CD4-positive, alpha-beta memory T cell (primary cell): ENCODE measurements at regions not wholly inside any gene's neighbourhood (a gene's known extent, or its start where the extent isn't known, plus 50 kb on each side); places are given as distances from the start of the nearest gene placed in this dataset.
A peak's percentile ranks its signal among the peaks of the same experiment; 100 is the strongest.

Source experiments
- CTCF ChIA-PET: fragments of 350-600 bp; sonication (Branson Sonifier 250); formaldehyde crosslinking; loops from one replicate; lab custom pipeline; 2021; ENCODE audit warnings: inconsistent platforms; ENCODE audit not compliant: partially characterized antibody; lab: Charles Lee
- POLR2A ChIA-PET: fragments of 350-600 bp; sonication (Branson Sonifier 250); formaldehyde crosslinking; loops from one replicate; lab custom pipeline; 2021; ENCODE audit not compliant: partially characterized antibody; lab: Charles Lee
- DNase-seq, 5 donors: peaks; one replicate each; pipeline versions ENCODE4 v3.0.0 to v3.0.0-alpha.2; 2020 to 2022; ENCODE audit warnings: mixed read lengths in 1 of 5
- H3K27ac ChIP-seq: one replicate; pipeline ENCODE4 v1.7.0; 2013; ENCODE audit warnings: low read depth, low read length
- H3K27me3 ChIP-seq: 2 replicates; pipeline ENCODE4 v1.7.0; 2013; ENCODE audit warnings: mild to moderate bottlenecking, low read length, moderate library complexity; ENCODE audit not compliant: insufficient read depth
- H3K36me3 ChIP-seq: 2 replicates; pipeline ENCODE4 v1.7.0; 2013; ENCODE audit warnings: mild to moderate bottlenecking, low read length, moderate library complexity; ENCODE audit not compliant: insufficient read depth
- H3K4me1 ChIP-seq: 2 replicates; pipeline ENCODE4 v1.7.0; 2013; ENCODE audit warnings: mild to moderate bottlenecking, low read length, moderate library complexity; ENCODE audit not compliant: insufficient read depth
- H3K4me3 ChIP-seq, 2 donors: one replicate each; pipeline ENCODE4 v1.7.0; 2013; ENCODE audit warnings: low read length in 2 of 2, mild to moderate bottlenecking in 1 of 2
- H3K9me3 ChIP-seq, 2 donors: one replicate each; pipeline ENCODE4 v1.7.0; 2013; ENCODE audit warnings: low read length in 2 of 2, control low read depth in 1 of 2; ENCODE audit not compliant: control insufficient read depth in 1 of 2
- H3K27ac Mint-ChIP-seq, 7 donors: one replicate each; pipeline ENCODE4 v1.8.0; 2020 to 2021; ENCODE audit warnings: mixed read lengths in 7 of 7, mild to moderate bottlenecking in 6 of 7, inconsistent platforms in 3 of 7, moderate library complexity in 3 of 7
- H3K27me3 Mint-ChIP-seq, 2 donors: one replicate each; pipeline ENCODE4 v1.8.0; 2020 to 2021; ENCODE audit warnings: mixed read lengths in 2 of 2
- H3K36me3 Mint-ChIP-seq, 2 donors: one replicate each; pipeline ENCODE4 v1.8.0; 2020 to 2021; ENCODE audit warnings: mixed read lengths in 2 of 2, inconsistent platforms in 1 of 2, mild to moderate bottlenecking in 1 of 2
- H3K4me1 Mint-ChIP-seq, 4 donors: one replicate each; pipeline ENCODE4 v1.8.0; 2020 to 2021; ENCODE audit warnings: mixed read lengths in 4 of 4, mild to moderate bottlenecking in 1 of 4
- H3K4me3 Mint-ChIP-seq, 8 donors: one replicate each; pipeline ENCODE4 v1.8.0; 2020 to 2021; ENCODE audit warnings: mixed read lengths in 8 of 8, mild to moderate bottlenecking in 7 of 8, moderate library complexity in 6 of 8, inconsistent platforms in 3 of 8
- H3K9me3 Mint-ChIP-seq, 8 donors: one replicate each; pipeline ENCODE4 v1.8.0; 2020 to 2021; ENCODE audit warnings: mixed read lengths in 8 of 8, mild to moderate bottlenecking in 5 of 8, inconsistent platforms in 3 of 8, moderate library complexity in 1 of 8
- intact Hi-C: fragments of 100-400 bp; cut with micrococcal nuclease; formaldehyde crosslinking; loops from one replicate; pipeline ENCODE4 v1.15.1; 2023

- Histone ChIP-seq H3K36me3 (no peaks in the 10 kb centered on the region), H3K27me3 (no peaks in the 10 kb centered on the region), H3K4me3 (no peak overlapping the region), H3K9me3 (no peaks in the 10 kb centered on the region), H3K4me1 (no peaks in the 10 kb centered on the region), H3K27ac (no peak overlapping the region)
- ChIA-PET CTCF (interaction anchor here (0.7 kb wide), 1 partner anchor 68 kb away, joined by 3 read pairs; no protein-coding TSS in a partner anchor), POLR2A (no interaction called here)
- intact Hi-C loops, result no loop called here
- H3K36me3 Mint-ChIP-seq, result no peaks in the 10 kb centered on the region
- no peak for DNase-seq
- peaks cover 0 to 4% (median 0%) of the 10 kb centered on the region in 8 donors for H3K9me3 Mint-ChIP-seq
- peaks cover 0 to 2% (median under 1%) of the 10 kb centered on the region in 4 donors for H3K4me1 Mint-ChIP-seq
- H3K4me3 Mint-ChIP-seq, result no peak overlapping the region
- H3K27me3 Mint-ChIP-seq, result peaks cover 0 to 2% of the 10 kb centered on the region in 2 donors
- H3K27ac Mint-ChIP-seq, result no peak overlapping the region
Observed at GRCh38 chr1:58997637-58998036, 213.8 kb upstream of the JUN start.

- Mint-ChIP-seq H3K27me3 (no peaks in the 10 kb centered on the region), H3K4me3 (no peak overlapping the region), H3K36me3 (no peaks in the 10 kb centered on the region), H3K9me3 (peaks cover 0 to 2% (median 0%) of the 10 kb centered on the region in 8 donors), H3K27ac (no peak overlapping the region), H3K4me1 (peaks cover 2 to 3% (median 3%) of the 10 kb centered on the region in 4 donors)
- H3K27ac ChIP-seq, result no peak overlapping the region
- intact Hi-C loops, result no loop called here
- ChIA-PET CTCF (no interaction called here), POLR2A (no interaction called here)
- H3K4me1 ChIP-seq, result peaks cover 2% of the 10 kb centered on the region
- no peak overlapping the region for H3K4me3 ChIP-seq
- no peak for DNase-seq
- no peaks in the 10 kb centered on the region for H3K27me3 ChIP-seq
- H3K9me3 ChIP-seq, result no peaks in the 10 kb centered on the region
- H3K36me3 ChIP-seq, result no peaks in the 10 kb centered on the region
Observed at GRCh38 chr1:58999676-59000075, 215.8 kb upstream of the JUN start.

- intact Hi-C loops, result no loop called here
- Mint-ChIP-seq H3K36me3 (no peaks in the 10 kb centered on the region), H3K4me1 (peaks cover 22 to 33% (median 27%) of the 10 kb centered on the region in 4 donors), H3K27me3 (no peaks in the 10 kb centered on the region), H3K27ac (peak overlapping the region in 1 of 7 donors; percentile 83), H3K4me3 (peak overlapping the region in 4 of 8 donors; percentile 1 to 22 (median 11)), H3K9me3 (peaks cover 0 to 2% (median 0%) of the 10 kb centered on the region in 8 donors)
- peaks cover 26% of the 10 kb centered on the region for H3K4me1 ChIP-seq
- CTCF ChIA-PET, result no interaction called here
- no peaks in the 10 kb centered on the region for H3K36me3 ChIP-seq
- H3K4me3 ChIP-seq, result no peak overlapping the region
- POLR2A ChIA-PET, result no interaction called here
- H3K27me3 ChIP-seq, result no peaks in the 10 kb centered on the region
- no peaks in the 10 kb centered on the region for H3K9me3 ChIP-seq
- H3K27ac ChIP-seq, result no peak overlapping the region
- no peak for DNase-seq
Observed at GRCh38 chr1:59004755-59005154, 220.9 kb upstream of the JUN start.

- Mint-ChIP-seq H3K27ac (peak overlapping the region in 3 of 7 donors; percentile 10 to 74 (median 67)), H3K9me3 (peaks cover 0 to 2% (median 0%) of the 10 kb centered on the region in 8 donors), H3K27me3 (no peaks in the 10 kb centered on the region), H3K36me3 (no peaks in the 10 kb centered on the region), H3K4me1 (peaks cover 22 to 33% (median 27%) of the 10 kb centered on the region in 4 donors), H3K4me3 (peak overlapping the region in 4 of 8 donors; percentile 14 to 52 (median 30))
- H3K27me3 ChIP-seq, result no peaks in the 10 kb centered on the region
- no peaks in the 10 kb centered on the region for H3K9me3 ChIP-seq
- CTCF ChIA-PET, result no interaction called here
- H3K27ac ChIP-seq, result no peak overlapping the region
- POLR2A ChIA-PET, result interaction anchor here (1.0 kb wide), 1 partner anchor 221 kb away, joined by 3 read pairs; no protein-coding TSS in a partner anchor
- peaks cover 26% of the 10 kb centered on the region for H3K4me1 ChIP-seq
- no peak for DNase-seq
- intact Hi-C loops, result no loop called here
- H3K36me3 ChIP-seq, result no peaks in the 10 kb centered on the region
- H3K4me3 ChIP-seq, result no peak overlapping the region
Observed at GRCh38 chr1:59005491-59006288, 221.8 kb upstream of the JUN start.

GRCh38 chr1:59006289-59006658 lies 222.4 kb upstream of the JUN start:
- Histone ChIP-seq H3K36me3 (no peaks in the 10 kb centered on the region), H3K4me3 (no peak overlapping the region), H3K9me3 (no peaks in the 10 kb centered on the region), H3K27me3 (no peaks in the 10 kb centered on the region), H3K27ac (no peak overlapping the region), H3K4me1 (peaks cover 26% of the 10 kb centered on the region)
- Mint-ChIP-seq H3K36me3 (no peaks in the 10 kb centered on the region), H3K4me1 (peaks cover 22 to 33% (median 27%) of the 10 kb centered on the region in 4 donors), H3K27me3 (peaks cover 0 to under 1% of the 10 kb centered on the region in 2 donors), H3K4me3 (peak overlapping the region in 2 of 8 donors; percentile 4 to 7), H3K9me3 (peaks cover 0 to 2% (median 0%) of the 10 kb centered on the region in 8 donors), H3K27ac (no peak overlapping the region)
- intact Hi-C loops, result no loop called here
- POLR2A ChIA-PET, result interaction anchor here (1.0 kb wide), 1 partner anchor 222 kb away, joined by 3 read pairs; no protein-coding TSS in a partner anchor
- CTCF ChIA-PET, result no interaction called here
- no peak for DNase-seq

GRCh38 chr1:59006932-59007331 lies 223.1 kb upstream of the JUN start:
- no peaks in the 10 kb centered on the region for H3K36me3 Mint-ChIP-seq
- H3K27ac ChIP-seq, result no peak overlapping the region
- ChIA-PET CTCF (no interaction called here), POLR2A (interaction anchor here (1.0 kb wide), 1 partner anchor 222 kb away, joined by 3 read pairs; no protein-coding TSS in a partner anchor)
- H3K9me3 ChIP-seq, result no peaks in the 10 kb centered on the region
- no peaks in the 10 kb centered on the region for H3K27me3 ChIP-seq
- peaks cover 26% of the 10 kb centered on the region for H3K4me1 ChIP-seq
- no peak for DNase-seq
- peaks cover 0 to 1% of the 10 kb centered on the region in 2 donors for H3K27me3 Mint-ChIP-seq
- H3K9me3 Mint-ChIP-seq, result peaks cover 0 to 2% (median 0%) of the 10 kb centered on the region in 8 donors
- H3K27ac Mint-ChIP-seq, result no peak overlapping the region
- H3K36me3 ChIP-seq, result no peaks in the 10 kb centered on the region
- H3K4me3 Mint-ChIP-seq, result peak overlapping the region in 2 of 8 donors; percentile 8 to 9
- intact Hi-C loops, result no loop called here
- peaks cover 22 to 33% (median 27%) of the 10 kb centered on the region in 4 donors for H3K4me1 Mint-ChIP-seq
- no peak overlapping the region for H3K4me3 ChIP-seq

GRCh38 chr1:59007429-59007819 lies 223.6 kb upstream of the JUN start:
- Mint-ChIP-seq H3K36me3 (no peaks in the 10 kb centered on the region), H3K9me3 (peaks cover 0 to 2% (median 0%) of the 10 kb centered on the region in 8 donors), H3K4me3 (no peak overlapping the region), H3K27ac (no peak overlapping the region), H3K4me1 (peaks cover 22 to 33% (median 27%) of the 10 kb centered on the region in 4 donors), H3K27me3 (peaks cover 0 to 1% of the 10 kb centered on the region in 2 donors)
- Histone ChIP-seq H3K36me3 (no peaks in the 10 kb centered on the region), H3K27ac (no peak overlapping the region), H3K4me3 (no peak overlapping the region), H3K9me3 (no peaks in the 10 kb centered on the region), H3K27me3 (no peaks in the 10 kb centered on the region), H3K4me1 (peaks cover 26% of the 10 kb centered on the region)
- intact Hi-C loops, result no loop called here
- CTCF ChIA-PET, result no interaction called here
- POLR2A ChIA-PET, result no interaction called here
- DNase-seq, result no peak
